A549 (cell line): ENCODE measurements at regions not wholly inside any gene's neighbourhood (a gene's known extent, or its start where the extent isn't known, plus 50 kb on each side); places are given as distances from the start of the nearest gene placed in this dataset.

Source experiments
- CEBPB ChIP-seq, 2 experiments: fragments of >200 bp in 1 of 2; sonication (Bioruptor Twin) in 1 of 2; formaldehyde crosslinking in 1 of 2; IDR thresholded peaks; 2 replicates each; pipeline ENCODE4 v1.6.1; 2012 to 2016
- CHD2 ChIP-seq: fragments of 150-350 bp; IDR thresholded peaks from 2 replicates; pipeline ENCODE4 v1.6.1; 2014; ENCODE audit warnings: low read length; ENCODE audit not compliant: partially characterized antibody
- ELK1 ChIP-seq: fragments of 150-350 bp; IDR thresholded peaks from 2 replicates; pipeline ENCODE4 v1.6.1; 2014; ENCODE audit warnings: low read depth, mild to moderate bottlenecking, low read length
- EP300 ChIP-seq, 2 experiments: fragments of >200 bp; sonication (Bioruptor Twin); formaldehyde crosslinking; IDR thresholded peaks; 2 replicates in 1 of 2; 3 replicates in 1 of 2; pipeline ENCODE4 v1.6.1; 2016 to 2017
- ESRRA ChIP-seq: fragments of 150-350 bp; IDR thresholded peaks from 2 replicates; pipeline ENCODE4 v1.6.1; 2014; ENCODE audit warnings: mild to moderate bottlenecking, low read length, borderline replicate concordance
- JUN ChIP-seq, 2 experiments: fragments of >200 bp; sonication (Bioruptor Twin); formaldehyde crosslinking; IDR thresholded peaks; 2 replicates in 1 of 2; 3 replicates in 1 of 2; pipeline ENCODE4 v1.6.1; 2016 to 2017
- KDM1A ChIP-seq: fragments of 200-600 bp; sonication (generic); IDR thresholded peaks from 2 replicates; pipeline ENCODE4 v1.6.1; 2016; ENCODE audit warnings: low read depth, mild to moderate bottlenecking
- MAX ChIP-seq: IDR thresholded peaks from 2 replicates; pipeline ENCODE4 v1.6.1; 2012
- POLR2A ChIP-seq: IDR thresholded peaks from 2 replicates; pipeline ENCODE4 v1.6.1; 2012; ENCODE audit warnings: mild to moderate bottlenecking, low read length
- POLR2AphosphoS2 ChIP-seq: conservative IDR thresholded peaks from 2 replicates; pipeline ENCODE4 v1.6.1; 2012; ENCODE audit warnings: low read length, improper control_type of control experiment, inconsistent platforms
- RAD21 ChIP-seq, 2 experiments: fragments of >200 bp in 1 of 2; sonication (Bioruptor Twin) in 1 of 2; formaldehyde crosslinking in 1 of 2; IDR thresholded peaks in 1 of 2; conservative IDR thresholded peaks in 1 of 2; 2 replicates in 1 of 2; 3 replicates in 1 of 2; pipeline ENCODE4 v1.6.1; 2012 to 2018; ENCODE audit warnings: inconsistent platforms in 1 of 2
- RNF2 ChIP-seq: fragments of 200-600 bp; sonication (generic); IDR thresholded peaks from 2 replicates; pipeline ENCODE4 v1.6.1; 2016; ENCODE audit warnings: low read depth, mild to moderate bottlenecking, antibody characterized with exemption, moderate library complexity, borderline replicate concordance
- USF2 ChIP-seq: fragments of 450-650 bp; IDR thresholded peaks from 2 replicates; pipeline ENCODE4 v1.6.1; 2014; ENCODE audit warnings: antibody characterized with exemption
- TF ChIP-seq, protein P1 (sequence below): fragments of >200 bp; sonication (Bioruptor Twin); formaldehyde crosslinking; IDR thresholded peaks from 3 replicates; pipeline ENCODE4 v1.5.1; 2016

DNA sequence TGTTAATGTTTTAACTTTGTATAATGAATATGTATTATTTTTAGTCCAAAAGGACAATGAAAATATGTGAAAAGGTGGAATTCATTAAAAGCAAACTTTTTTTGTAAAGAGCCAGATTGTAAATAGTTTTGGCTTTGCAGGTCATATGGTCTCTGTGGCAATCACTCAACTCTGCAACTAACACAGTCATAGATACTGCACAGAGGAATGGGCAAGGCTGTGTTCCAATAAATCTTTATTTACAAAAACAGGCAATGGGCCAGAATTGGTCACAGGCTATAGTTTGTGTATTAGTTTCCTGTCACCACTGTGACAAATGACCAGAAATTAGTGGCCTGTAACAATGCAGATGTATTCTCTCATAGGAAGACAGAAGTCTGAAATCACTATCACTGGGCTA is 125.4 kb upstream of the PTCH1 start:
- TF ChIP-seq, protein P1, sequence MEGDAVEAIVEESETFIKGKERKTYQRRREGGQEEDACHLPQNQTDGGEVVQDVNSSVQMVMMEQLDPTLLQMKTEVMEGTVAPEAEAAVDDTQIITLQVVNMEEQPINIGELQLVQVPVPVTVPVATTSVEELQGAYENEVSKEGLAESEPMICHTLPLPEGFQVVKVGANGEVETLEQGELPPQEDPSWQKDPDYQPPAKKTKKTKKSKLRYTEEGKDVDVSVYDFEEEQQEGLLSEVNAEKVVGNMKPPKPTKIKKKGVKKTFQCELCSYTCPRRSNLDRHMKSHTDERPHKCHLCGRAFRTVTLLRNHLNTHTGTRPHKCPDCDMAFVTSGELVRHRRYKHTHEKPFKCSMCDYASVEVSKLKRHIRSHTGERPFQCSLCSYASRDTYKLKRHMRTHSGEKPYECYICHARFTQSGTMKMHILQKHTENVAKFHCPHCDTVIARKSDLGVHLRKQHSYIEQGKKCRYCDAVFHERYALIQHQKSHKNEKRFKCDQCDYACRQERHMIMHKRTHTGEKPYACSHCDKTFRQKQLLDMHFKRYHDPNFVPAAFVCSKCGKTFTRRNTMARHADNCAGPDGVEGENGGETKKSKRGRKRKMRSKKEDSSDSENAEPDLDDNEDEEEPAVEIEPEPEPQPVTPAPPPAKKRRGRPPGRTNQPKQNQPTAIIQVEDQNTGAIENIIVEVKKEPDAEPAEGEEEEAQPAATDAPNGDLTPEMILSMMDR = no peak
- no peak for TF ChIP-seq CHD2
- TF ChIP-seq ELK1 = no peak
- TF ChIP-seq POLR2A = no peak
- no peak for TF ChIP-seq CEBPB (IDR thresholded peaks at IDR 0.05)
- TF ChIP-seq ESRRA = no peak
- TF ChIP-seq JUN (IDR thresholded peaks at IDR 0.05) = no peak
- TF ChIP-seq RNF2 = no peak
- no peak for TF ChIP-seq KDM1A
- TF ChIP-seq RAD21 (conservative IDR thresholded peaks at IDR 0.05 in 1 of 2, IDR thresholded peaks at IDR 0.05 in 1 of 2) = no peak
- TF ChIP-seq EP300 (IDR thresholded peaks at IDR 0.05) = no peak
- TF ChIP-seq USF2 = no peak
- TF ChIP-seq POLR2AphosphoS2 = no peak
- TF ChIP-seq MAX = no peak
